Hematopoietic multipotent progenitor cell treated with erythropoietin and hydrocortisone succinate and interleukin-3 and kit ligand, for 17 days (in vitro differentiated cells): ENCODE measurements at regions not wholly inside any gene's neighbourhood (a gene's known extent, or its start where the extent isn't known, plus 50 kb on each side); places are given as distances from the start of the nearest gene placed in this dataset.
A peak's percentile ranks its signal among the peaks of the same experiment; 100 is the strongest.
"Not testable (repeated sequence)": the region's sequence is repeated elsewhere in the genome, so short reads cannot be mapped to it uniquely, and the experiment has no call there.

Experiments used
- DNase-seq: peaks from one replicate; pipeline ENCODE4 v3.0.0-alpha.2; 2015; ENCODE audit warnings: low spot score

DNA sequence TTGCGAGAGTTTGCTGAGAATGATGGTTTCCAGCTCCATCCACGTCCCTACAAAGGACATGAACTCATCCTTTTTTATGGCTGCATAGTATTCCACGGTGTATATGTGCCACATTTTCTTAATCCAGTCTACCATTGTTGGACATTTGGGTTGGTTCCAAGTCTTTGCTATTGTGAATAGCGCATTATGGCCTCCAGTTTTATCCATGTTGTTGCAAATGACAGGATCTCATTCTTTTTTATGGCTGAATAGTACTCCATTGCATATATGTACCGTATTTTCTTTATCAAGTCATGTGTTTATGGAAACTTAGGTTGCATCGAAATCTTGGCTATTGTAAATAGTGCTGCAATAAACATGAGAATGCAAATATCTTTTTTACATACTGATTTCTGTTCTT is 266.1 kb upstream of the STXBP6 start:
- DNase-seq, result not testable (repeated sequence)

DNA sequence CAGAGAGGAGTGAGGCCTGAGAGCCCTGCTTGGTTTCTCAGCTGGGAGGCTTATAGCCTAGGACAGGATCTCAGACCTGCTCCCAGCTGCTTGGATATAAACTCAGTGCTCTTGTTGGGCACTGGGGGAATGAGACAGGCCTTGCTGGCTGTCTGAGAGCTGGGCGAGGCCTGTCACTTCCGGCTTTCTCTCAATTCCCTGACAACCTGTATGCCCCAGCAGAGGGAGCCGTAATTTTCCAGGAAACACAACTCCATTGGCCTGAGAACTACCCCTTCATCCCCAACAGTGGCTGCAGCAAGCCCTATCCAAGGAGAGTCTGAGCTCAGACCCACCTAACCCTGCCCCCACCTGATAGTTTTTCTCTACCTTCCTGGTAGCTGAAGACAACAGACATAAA is 258.3 kb upstream of the STXBP6 start:
- no peak for DNase-seq

DNA sequence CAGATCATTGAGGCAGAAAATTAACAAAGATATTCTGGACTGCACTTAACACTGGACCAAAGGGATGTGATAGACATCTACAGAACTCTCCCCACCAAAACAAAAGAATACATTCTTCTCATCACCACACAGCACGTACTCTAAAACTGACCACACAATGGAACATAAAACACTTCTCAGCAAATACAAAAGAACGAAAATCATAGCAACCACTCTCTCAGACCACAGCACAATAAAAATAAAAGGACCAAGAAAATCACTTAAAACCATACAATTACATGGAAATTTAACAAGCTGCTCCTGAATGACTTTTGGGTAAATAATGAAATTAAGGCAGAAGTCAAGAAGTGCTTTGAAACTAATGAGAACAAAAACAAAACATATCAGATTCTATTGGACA is 254.0 kb upstream of the STXBP6 start:
- no peak for DNase-seq

DNA sequence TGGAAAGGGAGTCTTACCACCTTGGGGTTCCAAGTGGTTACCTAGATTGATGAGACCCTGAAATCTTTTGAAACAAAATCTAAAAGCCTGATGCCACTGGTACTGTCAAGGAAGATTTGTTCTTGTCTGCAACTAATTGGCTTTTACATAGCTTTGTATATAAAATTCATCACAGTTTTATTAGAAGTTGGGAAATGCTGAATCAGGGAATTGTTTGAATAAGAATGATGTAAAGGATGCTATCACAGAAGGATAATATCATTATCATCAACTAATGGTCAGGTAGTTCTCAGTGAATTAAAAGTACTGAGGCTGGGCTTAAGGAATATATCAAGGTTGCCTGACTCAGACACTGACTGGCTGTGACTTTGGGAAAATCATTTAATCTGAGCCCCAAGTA is 248.3 kb upstream of the STXBP6 start:
- DNase-seq, result no peak

DNA sequence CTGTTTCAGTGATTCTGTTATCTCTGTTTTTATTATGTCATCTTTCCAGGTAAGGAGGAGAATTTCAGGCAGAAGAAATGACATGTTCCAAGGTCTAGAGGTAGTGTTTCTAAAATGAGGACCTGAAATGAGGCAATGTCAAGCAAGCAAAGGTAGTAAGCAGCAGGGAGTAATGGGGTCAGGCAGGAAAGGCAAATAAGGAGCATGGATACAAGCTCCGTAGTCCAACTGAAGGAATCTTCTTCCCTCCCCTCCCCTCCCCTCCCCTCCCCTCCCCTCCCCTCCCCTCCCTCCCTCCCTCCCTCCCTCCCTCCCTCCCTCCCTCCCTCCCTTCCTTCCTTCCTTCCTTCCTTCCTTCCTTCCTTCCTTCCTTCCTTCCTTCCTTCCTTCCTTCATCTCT is 240.2 kb upstream of the STXBP6 start:
- DNase-seq, result not testable (repeated sequence)

DNA sequence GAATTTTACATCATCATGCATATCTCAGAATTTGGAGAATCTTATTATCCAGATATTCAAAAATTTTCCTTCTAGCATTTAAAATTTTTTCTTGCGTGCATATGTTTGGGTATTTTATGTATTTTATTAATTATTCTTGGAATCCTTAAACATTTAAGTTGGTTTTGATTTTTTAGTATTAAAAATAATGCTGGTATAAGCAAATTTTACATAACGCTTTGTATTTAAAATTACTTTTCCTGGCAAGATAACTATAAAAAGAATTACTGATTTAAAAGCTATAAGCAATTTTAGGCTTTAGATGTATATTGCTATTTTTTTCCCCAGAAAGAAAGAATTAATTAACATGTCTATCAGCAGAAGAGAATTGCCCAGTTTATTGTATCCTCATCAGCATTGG is 224.6 kb upstream of the STXBP6 start:
- no peak for DNase-seq

DNA sequence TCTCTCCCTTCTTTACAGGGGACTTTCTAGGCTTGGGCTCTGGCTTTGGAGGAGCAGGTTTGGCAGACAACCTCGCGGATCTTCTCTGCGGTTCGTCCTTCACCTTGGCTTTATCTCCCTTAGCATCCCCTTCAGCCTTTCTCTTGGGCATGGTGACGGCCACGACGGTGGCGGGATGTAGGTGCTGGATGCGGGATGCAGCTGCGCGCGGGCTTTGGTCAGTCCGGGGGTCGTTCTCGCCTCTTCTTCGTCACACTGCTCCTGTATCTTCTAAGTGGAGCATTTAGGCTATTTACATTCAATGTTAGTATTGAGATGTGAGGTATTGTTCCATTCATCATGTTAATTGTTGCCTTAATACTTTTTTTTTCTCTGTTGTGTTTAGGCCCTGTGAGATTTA is 217.2 kb upstream of the STXBP6 start:
- no peak for DNase-seq

DNA sequence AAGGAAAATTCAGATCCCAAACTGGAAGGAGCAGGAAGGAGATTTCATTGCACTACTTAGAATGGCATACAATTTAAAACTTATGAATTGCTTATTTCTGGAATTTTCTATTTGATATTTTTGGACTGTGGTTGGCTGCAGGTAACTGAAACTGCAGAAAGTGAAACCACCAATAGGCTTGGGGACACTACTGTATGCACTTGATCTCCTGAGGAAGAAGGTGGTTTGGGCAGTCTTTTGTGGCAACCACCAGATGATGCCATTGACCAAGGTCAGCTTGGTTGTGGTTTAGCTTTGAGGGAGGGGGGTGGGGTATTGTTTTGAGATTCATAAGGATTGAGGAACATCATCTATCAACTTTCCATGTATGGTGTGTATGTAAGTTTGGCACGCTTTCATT is 209.5 kb upstream of the STXBP6 start:
- no peak for DNase-seq

DNA sequence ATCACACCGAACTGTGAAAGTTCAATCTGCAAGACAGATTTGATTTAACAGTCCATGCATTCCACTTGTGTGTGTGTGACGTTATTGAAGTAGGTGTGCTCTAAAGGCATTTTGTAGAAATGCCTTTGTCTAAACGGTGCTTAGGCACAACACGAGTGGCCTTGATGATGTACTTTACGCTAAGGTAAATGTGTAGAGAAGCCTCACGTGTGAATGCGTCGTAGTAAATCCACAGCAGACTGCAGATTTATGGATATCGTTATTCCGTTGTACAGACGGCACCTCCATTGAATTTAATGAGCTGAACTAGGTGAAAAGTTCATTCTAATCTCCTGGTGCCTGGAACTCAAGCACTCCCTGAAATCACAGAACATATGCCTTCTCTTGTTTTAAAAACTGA is 202.8 kb upstream of the STXBP6 start:
- DNase-seq, result no peak

DNA sequence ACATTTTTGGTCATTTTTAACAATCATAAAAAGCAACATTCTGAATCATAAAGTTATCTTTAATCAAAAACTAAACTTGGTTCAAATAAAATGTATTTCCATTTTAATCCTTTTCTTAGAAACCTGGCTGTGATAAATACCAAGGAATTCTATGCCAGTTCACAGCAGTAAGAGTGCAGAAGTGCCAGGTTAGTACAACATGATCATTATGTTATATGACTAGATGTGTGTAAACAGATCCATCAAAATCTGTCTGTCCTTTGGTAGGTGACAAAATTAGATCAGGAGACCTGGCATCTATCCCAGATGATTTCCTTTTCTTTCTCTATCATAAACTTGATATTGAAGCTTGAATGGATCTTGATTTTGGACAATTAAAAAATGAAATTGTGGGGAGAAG is 200.6 kb upstream of the STXBP6 start:
- no peak for DNase-seq

DNA sequence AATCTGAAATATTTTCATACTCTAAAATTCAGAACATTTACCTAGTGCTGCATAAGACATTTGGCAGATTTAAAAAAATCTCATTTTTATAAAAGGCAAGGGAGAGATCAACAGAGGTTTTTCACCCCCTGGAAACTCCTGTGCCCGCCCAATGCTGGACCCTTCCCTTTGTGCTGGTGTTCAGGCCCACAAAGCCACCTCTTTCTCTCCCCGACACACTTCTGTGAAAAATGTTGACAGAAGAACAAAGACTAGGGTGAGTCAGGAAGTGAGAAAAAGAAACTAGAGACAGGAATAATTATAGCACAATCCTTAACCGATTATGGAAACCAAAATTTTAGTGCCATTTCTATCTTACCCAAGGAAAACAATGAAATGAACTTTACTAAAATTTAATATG is 197.7 kb upstream of the STXBP6 start:
- DNase-seq, result no peak

DNA sequence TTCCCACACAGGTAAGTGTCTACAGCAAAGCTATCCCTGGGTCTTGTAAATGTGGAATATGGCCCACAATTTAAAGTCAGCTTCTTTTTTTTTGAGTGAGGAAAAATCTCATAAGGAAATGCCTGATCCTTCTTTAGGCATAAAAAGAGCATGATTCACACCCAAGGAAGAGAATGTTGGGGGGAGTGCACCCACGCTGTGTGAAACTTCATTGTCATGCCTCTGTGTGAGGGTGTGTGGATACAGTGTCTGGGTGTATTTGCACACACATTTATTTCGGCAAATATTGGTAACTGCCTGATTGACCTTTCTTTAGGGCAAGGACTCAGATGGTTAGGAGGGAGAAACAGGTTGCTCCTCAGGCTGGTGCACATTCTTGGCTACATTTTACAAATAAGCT is 196.8 kb upstream of the STXBP6 start:
- no peak for DNase-seq

DNA sequence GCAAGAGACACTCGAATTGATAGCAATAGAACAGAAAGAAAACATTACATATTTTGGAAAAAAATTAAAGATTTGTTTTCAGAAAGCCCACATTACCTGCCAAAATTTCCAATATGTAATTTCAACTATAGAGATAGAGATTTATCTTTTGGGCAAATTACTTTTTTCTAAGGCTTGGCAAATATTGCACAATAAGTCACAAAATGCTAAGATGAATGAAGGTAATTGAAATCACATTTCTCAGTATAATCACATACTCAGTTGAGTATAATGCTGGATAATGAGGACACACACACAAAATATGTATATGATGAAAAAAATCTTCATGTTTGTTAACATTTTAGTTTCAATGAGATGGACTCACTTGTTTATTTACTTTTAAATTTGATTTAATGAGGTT is 189.2 kb upstream of the STXBP6 start:
- DNase-seq, result no peak

DNA sequence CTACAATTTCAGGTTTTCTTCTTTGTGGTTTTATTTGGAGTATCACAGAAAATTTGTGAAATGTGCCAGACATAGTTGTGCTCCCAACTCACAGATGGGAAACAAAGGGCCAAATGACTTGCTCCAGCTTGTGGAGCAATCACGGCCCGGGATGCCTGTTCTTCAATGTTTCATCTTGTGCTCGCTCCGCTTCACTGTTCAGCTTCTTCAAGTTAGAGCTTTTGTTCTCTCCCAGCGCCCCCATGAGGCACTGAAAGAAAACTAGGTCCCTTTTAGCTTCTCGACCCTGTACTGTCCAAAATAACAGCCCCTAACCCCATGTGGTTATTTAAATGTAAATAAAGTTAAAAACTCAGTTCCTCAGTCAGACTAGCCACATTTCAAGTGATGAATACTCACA is 187.9 kb upstream of the STXBP6 start:
- no peak for DNase-seq

DNA sequence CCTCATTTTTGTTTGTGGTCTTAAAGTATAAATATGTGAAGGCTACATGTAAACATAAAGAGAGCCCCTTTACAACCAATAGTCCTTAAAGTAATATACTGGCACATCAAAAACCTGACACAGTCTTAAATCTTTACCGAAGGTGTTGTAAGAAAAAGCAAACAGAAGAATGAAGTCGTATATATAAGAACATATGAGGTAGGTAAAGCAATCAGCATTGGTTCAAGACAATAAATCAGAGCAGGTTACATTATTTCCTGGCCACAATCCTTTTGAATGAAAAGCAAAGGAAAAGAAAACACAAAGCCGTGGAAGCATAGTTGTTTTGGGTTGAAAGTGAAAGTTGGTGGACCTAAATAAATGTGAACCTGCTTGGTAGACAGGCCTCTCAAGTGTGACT is 183.7 kb upstream of the STXBP6 start:
- no peak for DNase-seq

DNA sequence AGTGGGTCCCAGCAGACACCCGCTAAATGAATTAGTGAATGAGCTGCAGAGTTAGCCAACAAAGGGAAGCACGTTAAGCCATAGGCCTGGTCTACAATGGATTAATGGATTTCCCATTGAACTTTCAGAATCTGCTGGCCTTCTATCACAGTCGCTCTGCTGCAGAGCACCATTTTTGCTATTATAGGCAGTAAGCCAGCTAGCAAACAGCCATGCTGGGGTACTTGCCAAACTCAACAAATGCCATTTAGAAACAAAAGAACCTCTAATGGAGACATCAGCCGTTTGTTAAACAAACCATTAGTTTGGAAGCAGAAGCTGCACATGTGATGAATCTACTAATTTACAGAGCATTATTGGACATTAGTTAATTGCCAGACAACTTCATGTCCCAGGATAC is 181.1 kb upstream of the STXBP6 start:
- DNase-seq, result no peak

DNA sequence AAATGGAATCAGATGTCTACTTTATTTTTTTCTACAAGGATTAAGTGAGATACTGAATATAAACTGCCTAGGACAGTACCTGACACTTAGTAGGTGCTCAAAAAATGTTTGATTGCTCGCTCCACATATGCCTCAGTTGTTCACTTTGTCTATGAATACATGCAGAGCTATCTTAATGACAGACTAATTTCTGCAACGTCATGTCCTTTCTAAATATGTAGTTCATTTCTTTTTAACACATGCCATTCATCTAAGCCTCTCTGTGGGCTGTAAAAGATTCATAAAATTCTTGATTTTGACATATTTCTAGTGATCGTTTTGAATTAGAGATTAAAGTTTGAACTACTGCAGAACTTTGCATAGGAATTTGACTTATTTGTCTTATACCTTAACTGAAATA is 176.3 kb upstream of the STXBP6 start:
- DNase-seq, result no peak

DNA sequence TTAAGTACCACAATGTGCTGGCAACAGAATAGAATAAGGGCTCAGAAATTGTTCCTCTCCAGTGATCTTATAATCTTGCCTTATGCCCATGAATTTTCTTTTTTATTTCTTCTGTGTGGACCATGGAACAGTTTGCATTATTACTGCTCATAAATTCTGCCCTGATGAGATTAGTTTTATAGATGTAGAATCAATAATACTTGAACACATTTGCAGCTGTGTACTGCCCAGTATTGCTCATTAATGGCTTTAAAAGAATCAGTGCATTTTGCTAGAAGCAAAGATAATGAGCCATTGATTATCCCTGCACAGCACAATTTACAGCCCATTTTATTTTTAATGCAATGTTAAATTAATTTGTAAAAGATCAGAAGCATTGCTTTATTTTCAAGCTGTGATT is 172.3 kb upstream of the STXBP6 start:
- no peak for DNase-seq

DNA sequence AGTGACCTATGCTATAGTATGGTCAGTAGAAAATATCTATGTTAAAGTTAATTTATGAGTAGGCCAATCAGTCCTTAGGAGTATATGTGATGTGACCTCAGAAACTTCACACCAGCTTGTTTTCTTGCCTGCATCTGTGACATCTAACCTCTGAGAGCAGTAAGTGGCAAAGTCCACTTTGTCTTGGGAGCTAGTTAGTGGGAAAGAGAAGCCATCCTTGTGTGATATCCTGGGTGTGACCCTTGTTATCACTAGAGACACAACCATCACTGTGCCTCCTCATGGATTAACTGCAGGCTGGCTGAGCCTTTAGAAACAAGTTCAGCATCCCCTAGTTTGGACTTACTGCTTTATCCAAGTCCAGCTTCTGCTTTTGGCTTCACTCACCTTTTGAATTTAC is 170.6 kb upstream of the STXBP6 start:
- no peak for DNase-seq

DNA sequence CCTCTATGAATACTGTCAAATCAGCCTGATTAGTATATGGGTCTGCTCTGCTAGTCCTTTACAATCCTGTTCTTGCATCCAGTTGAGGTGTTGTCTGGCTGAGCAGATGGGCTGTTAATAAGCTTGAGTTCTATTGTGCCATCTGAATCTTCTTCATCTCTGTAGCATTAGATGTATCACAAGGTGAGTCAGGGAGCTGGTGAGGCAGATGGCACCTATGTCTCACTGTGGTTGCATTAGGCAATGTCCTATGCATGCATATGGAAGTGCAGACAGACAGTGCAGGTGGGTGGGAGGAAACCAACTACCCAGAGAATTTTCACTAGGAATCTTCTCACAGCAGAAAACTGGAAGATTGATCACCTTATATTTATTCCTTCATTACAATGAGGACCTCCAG is 165.7 kb upstream of the STXBP6 start:
- no peak for DNase-seq

DNA sequence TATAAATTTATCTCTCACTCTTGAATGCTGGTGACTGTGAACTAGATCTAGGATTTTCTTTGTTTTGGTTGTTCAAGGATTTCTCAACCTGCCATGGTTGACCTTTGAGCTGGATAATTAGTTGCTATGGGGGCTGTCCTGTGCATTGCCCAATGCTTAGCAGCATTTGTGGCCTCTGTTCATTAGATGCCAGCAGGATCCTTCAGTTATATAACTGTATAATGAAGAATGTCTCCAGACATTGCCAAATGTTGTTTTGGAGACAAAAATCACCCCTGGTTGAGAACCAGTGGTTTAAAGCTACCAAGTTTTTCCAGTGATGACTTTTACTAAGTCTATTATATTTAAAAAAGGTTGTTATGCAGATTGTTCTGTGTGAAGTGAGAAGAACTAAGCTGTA is 147.9 kb upstream of the STXBP6 start:
- no peak for DNase-seq

DNA sequence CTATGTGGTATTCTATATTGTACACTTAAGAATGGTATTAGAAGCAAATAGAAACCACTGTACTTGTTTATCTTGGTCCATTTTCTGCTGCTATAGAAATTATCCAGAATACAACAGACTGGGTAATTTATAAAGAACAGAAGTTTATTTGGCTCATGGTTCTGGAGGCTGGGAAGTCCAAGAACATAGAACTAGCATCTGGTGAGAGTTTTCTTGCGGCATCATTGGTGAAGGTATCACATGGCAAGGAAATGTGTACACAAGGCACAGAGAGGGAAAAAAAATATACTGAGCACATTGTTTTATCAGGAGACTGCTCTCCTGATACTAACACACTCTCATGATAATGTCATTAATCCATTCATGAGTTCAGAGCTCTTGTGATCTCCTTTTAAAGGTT is 130.3 kb upstream of the STXBP6 start:
- DNase-seq, result no peak

DNA sequence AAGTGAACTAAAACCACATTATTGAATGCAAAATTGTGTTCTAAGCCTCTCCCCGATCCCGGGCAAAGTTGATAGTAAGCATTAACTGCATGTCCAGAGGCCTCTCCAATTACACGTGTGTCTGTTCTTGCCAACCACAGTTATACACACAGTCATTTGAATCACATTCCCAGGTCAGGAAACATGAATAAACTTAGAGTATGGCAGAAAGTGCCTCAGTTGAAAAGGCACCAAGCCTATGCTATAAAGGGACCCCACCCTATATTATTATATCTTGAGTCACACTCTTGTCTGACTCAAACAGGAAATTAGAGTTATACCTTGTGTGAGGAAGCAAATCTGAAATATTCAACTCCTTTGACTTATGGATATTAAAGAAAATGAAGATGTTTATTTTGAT is 128.3 kb upstream of the STXBP6 start:
- no peak for DNase-seq

DNA sequence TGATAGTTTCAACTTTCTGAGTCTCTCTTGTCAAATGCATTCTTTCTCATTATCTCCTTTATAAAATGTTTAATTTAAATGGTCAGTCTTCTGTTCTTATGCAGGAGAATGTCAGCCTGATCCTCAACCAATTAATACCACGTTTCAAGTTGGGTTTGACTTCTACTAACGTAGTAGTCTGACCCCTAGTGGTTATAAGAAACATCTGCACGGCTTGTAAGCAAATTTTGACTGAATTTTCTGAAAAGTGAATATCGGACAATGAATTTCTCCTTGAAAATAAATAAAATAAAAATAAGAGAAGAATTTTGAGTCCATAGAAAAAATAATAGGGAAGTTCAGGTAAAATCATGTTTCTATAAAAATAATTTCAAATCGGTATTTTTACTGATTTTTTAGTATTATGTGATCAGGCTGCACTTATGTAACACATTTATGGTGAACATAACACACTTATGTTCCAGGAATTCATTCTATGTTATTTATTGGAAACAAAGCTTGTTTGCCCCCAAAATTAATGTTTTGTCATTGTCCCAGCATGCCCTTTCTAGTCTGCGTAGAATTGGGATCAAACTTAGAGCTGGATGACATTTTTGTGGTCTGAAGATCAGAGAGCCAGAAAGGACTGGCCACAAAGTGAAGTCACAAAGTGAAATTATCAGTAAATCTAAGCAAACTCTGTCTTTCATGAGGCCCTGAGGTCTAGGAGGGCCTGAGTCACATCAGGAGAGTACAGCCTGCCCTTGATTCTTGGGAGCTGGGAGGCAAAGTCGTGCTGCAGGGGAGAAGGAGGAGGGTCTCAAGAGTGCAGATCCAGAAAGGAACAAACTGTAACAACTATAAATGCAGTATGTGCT is 101.2 kb upstream of the STXBP6 start:
- DNase-seq, result peak; percentile 14

DNA sequence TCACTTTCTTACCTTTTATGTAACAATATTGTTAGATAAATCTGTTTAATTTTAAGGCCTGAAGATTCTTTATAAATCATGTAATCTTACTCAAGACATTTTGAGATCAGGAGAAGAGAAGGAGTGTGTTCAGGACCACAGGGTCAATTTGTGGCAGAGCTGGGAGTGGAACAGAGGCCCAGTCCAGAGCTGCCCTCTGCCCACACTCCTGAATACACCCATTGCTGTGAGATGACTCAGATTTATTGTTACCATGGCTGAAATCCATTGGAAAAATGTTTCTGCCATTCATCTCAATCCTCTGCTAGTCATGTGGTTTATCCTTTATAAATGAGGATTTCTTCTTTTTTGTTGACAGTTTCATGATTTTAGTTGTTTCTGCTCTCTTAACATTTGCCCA is 100.5 kb upstream of the STXBP6 start:
- no peak for DNase-seq
